Upper lobe of left lung (tissue), 4 donors: ENCODE measurements at regions not wholly inside any gene's neighbourhood (a gene's known extent, or its start where the extent isn't known, plus 50 kb on each side); places are given as distances from the start of the nearest gene placed in this dataset.
"Not testable (repeated sequence)": the region's sequence is repeated elsewhere in the genome, so short reads cannot be mapped to it uniquely, and the experiment has no call there.

Experiments
- EP300 ChIP-seq, 4 donors: sonication (generic); formaldehyde crosslinking; IDR thresholded peaks; one replicate each; pipeline ENCODE4 v1.5.1; 2017; ENCODE audit warnings: antibody characterized with exemption in 4 of 4, control low read depth in 2 of 4
- POLR2A ChIP-seq, 4 donors: fragments of 450-650 bp; IDR thresholded peaks; one replicate each; pipeline ENCODE4 v1.5.1; 2016 to 2017; ENCODE audit warnings: antibody characterized with exemption in 4 of 4, mild to moderate bottlenecking in 2 of 4
- TF ChIP-seq, protein P1 (sequence below), 6 experiments: fragments of 450-650 bp in 4 of 6; fragments of 200-600 bp in 2 of 6; sonication (generic) in 2 of 6; IDR thresholded peaks; one replicate each; pipeline ENCODE4 v1.5.1; 2016 to 2019; ENCODE audit warnings: antibody characterized with exemption in 6 of 6

DNA sequence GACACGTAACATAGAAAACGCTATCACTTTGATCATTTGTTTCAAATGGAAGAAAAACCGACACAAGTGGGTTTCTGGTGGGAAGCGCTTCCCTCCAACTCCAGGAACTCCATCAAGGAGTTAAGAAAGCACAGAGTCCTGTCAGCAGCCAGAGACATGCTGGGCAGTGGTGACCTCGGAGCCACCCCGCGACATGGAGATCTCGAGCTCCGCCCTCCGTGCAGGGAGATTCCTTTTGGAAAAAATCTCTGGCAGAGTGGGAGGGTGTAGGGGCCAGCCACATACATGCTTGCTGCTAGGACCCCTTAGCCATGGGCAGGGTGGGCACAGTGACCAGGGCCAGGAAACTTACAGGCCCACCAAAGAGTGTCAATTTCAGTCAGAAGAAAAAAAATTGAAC, 138.9 kb downstream of the GPCPD1 start:
- TF ChIP-seq, protein P1, sequence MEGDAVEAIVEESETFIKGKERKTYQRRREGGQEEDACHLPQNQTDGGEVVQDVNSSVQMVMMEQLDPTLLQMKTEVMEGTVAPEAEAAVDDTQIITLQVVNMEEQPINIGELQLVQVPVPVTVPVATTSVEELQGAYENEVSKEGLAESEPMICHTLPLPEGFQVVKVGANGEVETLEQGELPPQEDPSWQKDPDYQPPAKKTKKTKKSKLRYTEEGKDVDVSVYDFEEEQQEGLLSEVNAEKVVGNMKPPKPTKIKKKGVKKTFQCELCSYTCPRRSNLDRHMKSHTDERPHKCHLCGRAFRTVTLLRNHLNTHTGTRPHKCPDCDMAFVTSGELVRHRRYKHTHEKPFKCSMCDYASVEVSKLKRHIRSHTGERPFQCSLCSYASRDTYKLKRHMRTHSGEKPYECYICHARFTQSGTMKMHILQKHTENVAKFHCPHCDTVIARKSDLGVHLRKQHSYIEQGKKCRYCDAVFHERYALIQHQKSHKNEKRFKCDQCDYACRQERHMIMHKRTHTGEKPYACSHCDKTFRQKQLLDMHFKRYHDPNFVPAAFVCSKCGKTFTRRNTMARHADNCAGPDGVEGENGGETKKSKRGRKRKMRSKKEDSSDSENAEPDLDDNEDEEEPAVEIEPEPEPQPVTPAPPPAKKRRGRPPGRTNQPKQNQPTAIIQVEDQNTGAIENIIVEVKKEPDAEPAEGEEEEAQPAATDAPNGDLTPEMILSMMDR (IDR thresholded peaks at IDR 0.05), result not testable (repeated sequence)
- TF ChIP-seq EP300, POLR2A (IDR thresholded peaks at IDR 0.05): not testable (repeated sequence)
